ENCODE measurements at regions not wholly inside any gene's neighbourhood (a gene's known extent, or its start where the extent isn't known, plus 50 kb on each side); places are given as distances from the start of the nearest gene placed in this dataset.

GRCh38 chr22:23386822-23387580 lies 193.1 kb downstream of the IGLL1 start:
- TF ChIP-seq CTCF (IDR thresholded peaks at IDR 0.05): no peak
- TF ChIP-seq POLR2A (IDR thresholded peaks at IDR 0.05): no peak
- TF ChIP-seq POLR2AphosphoS5 (IDR thresholded peaks at IDR 0.05): no peak
